ENCODE measurements at regions not wholly inside any gene's neighbourhood (a gene's known extent, or its start where the extent isn't known, plus 50 kb on each side); places are given as distances from the start of the nearest gene placed in this dataset.

DNA sequence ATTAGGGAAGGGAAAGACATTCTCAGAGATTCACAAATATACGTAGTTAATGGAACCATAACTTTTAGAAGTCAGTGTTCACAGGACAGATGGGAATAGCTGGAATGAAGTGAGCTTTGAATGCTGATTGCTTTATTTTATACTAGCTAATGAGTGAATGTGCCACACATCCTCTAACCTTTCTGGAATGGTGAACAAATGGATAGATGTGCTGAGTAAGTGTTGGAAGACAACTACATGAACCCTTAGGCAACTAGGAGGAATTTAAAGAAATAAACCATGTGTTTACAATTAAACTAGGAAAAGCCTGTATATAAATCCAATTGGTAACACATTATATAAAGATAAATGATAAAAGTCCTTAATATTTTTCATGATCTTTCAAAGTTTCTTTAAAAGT lies 91.6 kb upstream of the LIMCH1 start:
- intact Hi-C loops (cut with micrococcal nuclease; ENCODE audit: unreplicated experiment), result no loop called here
- Mint-ChIP-seq H3K36me3 (ENCODE audit: insufficient read depth, unreplicated experiment) (peaks cover 4% of the 10 kb centered on the region), H3K4me1 (ENCODE audit: low read depth, unreplicated experiment) (peaks cover 20% of the 10 kb centered on the region), H3K27me3 (ENCODE audit: unreplicated experiment) (no peaks in the 10 kb centered on the region), H3K4me3 (ENCODE audit: low read depth, unreplicated experiment) (no peak overlapping the region), H3K27ac (ENCODE audit: unreplicated experiment) (no peak overlapping the region), H3K9me3 (ENCODE audit: low read depth, unreplicated experiment) (peaks cover 5% of the 10 kb centered on the region)
- BruUV-seq (replicated peaks), result no TSS peak
- CTCF ChIA-PET, result no interaction called here
- no peak for DNase-seq
- TF ChIP-seq, protein P1, sequence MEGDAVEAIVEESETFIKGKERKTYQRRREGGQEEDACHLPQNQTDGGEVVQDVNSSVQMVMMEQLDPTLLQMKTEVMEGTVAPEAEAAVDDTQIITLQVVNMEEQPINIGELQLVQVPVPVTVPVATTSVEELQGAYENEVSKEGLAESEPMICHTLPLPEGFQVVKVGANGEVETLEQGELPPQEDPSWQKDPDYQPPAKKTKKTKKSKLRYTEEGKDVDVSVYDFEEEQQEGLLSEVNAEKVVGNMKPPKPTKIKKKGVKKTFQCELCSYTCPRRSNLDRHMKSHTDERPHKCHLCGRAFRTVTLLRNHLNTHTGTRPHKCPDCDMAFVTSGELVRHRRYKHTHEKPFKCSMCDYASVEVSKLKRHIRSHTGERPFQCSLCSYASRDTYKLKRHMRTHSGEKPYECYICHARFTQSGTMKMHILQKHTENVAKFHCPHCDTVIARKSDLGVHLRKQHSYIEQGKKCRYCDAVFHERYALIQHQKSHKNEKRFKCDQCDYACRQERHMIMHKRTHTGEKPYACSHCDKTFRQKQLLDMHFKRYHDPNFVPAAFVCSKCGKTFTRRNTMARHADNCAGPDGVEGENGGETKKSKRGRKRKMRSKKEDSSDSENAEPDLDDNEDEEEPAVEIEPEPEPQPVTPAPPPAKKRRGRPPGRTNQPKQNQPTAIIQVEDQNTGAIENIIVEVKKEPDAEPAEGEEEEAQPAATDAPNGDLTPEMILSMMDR (IDR thresholded peaks at IDR 0.05; ENCODE audit: unreplicated experiment), result no peak

DNA sequence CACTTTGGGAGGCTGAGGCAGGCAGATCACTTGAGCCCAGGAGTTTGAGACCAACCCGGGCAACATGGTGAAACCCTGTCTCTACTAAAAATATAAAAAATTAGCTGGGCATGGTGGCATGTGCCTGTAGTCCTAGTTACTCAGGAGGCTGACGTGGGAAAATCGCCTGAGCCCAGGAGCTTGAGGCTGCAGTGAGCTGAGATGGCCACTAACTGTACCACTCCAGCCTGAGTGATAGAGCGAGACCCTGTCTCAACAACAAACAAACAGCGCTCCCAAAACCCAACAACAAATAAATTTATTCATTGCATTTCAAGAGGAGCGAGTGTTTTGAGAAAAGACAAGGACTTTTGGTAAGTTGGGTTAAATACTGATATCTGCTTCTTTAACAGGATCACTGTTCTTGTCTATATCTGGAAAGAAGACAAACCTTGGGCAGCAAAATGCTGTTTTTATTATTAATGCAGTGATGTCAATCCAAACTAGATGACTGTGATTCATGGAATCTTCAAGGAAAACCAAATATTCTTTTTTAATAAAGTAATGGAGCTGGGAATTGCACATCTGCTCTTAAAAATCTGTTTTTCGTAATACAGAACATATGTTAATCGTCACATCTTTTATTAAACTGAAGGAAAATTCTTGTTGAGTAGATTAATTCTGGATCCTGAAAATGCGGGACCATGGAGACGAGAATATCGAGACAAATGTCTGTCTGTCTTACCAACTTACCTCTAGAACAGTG lies 90.8 kb upstream of the LIMCH1 start:
- no TSS peak for BruUV-seq (replicated peaks)
- no peak for DNase-seq
- Mint-ChIP-seq H3K4me3 (ENCODE audit: low read depth, unreplicated experiment) (no peak overlapping the region), H3K27me3 (ENCODE audit: unreplicated experiment) (no peaks in the 10 kb centered on the region), H3K9me3 (ENCODE audit: low read depth, unreplicated experiment) (peaks cover 5% of the 10 kb centered on the region), H3K36me3 (ENCODE audit: insufficient read depth, unreplicated experiment) (peaks cover 4% of the 10 kb centered on the region), H3K27ac (ENCODE audit: unreplicated experiment) (no peak overlapping the region), H3K4me1 (ENCODE audit: low read depth, unreplicated experiment) (peaks cover 28% of the 10 kb centered on the region)
- intact Hi-C loops (cut with micrococcal nuclease; ENCODE audit: unreplicated experiment), result no loop called here
- CTCF ChIA-PET, result no interaction called here
- TF ChIP-seq, protein P1 (IDR thresholded peaks at IDR 0.05; ENCODE audit: unreplicated experiment), result no peak

DNA sequence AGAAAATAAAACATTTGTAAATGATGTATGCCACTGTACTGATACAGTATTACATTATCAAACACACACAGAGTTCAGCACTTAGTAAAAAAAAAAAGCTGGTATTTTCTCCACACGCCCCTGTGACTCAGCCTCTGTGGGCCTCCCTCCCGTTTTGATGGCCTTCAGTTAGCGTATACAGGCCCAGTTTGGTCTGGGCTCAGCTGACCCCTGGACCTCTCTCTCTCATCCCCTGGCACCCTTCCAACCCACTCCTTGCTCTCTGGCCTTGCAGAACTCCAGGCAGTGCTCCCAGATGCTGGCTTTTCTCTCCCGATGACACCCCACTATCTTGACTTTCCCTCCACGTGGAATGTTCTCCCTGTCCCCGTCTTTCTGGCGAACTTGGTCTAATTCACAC lies 89.0 kb upstream of the LIMCH1 start:
- Mint-ChIP-seq H3K4me3 (ENCODE audit: low read depth, unreplicated experiment) (no peak overlapping the region), H3K27me3 (ENCODE audit: unreplicated experiment) (no peaks in the 10 kb centered on the region), H3K9me3 (ENCODE audit: low read depth, unreplicated experiment) (peaks cover 5% of the 10 kb centered on the region), H3K4me1 (ENCODE audit: low read depth, unreplicated experiment) (peaks cover 33% of the 10 kb centered on the region), H3K36me3 (ENCODE audit: insufficient read depth, unreplicated experiment) (peaks cover 4% of the 10 kb centered on the region), H3K27ac (ENCODE audit: unreplicated experiment) (no peak overlapping the region)
- TF ChIP-seq, protein P1 (IDR thresholded peaks at IDR 0.05; ENCODE audit: unreplicated experiment), result no peak
- CTCF ChIA-PET, result no interaction called here
- BruUV-seq (replicated peaks), result no TSS peak
- DNase-seq, result no peak
- intact Hi-C loops (cut with micrococcal nuclease; ENCODE audit: unreplicated experiment), result no loop called here

DNA sequence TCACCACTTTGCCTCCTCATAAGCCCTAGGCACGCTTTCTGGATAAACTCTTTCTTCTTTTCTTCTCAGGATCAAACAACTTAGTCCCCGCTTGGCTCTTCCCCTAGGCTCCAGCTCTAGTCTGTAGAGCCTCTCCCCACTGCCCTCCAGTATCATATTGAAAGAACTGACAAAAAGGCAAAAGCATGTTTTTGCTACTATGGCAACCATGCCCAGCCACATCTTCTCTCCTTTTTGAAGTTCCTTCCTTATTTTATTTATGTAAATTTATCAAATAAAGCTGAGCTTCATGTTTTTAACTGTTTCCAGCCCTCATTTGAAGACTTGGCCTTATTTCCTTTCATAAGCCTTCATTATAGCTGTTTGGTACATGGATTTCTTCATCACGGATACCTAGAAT lies 86.0 kb upstream of the LIMCH1 start:
- Mint-ChIP-seq H3K9me3 (ENCODE audit: low read depth, unreplicated experiment) (peaks cover 5% of the 10 kb centered on the region), H3K4me1 (ENCODE audit: low read depth, unreplicated experiment) (peaks cover 42% of the 10 kb centered on the region), H3K36me3 (ENCODE audit: insufficient read depth, unreplicated experiment) (peaks cover 4% of the 10 kb centered on the region), H3K27me3 (ENCODE audit: unreplicated experiment) (no peaks in the 10 kb centered on the region), H3K27ac (ENCODE audit: unreplicated experiment) (no peak overlapping the region), H3K4me3 (ENCODE audit: low read depth, unreplicated experiment) (no peak overlapping the region)
- no peak for DNase-seq
- no TSS peak for BruUV-seq (replicated peaks)
- CTCF ChIA-PET, result interaction anchor here (0.6 to 1.1 kb wide), 2 partner anchors 9 to 165 kb away, joined by 4 to 7 read pairs; no protein-coding TSS in a partner anchor
- intact Hi-C loops (cut with micrococcal nuclease; ENCODE audit: unreplicated experiment), result no loop called here
- TF ChIP-seq, protein P1 (IDR thresholded peaks at IDR 0.05; ENCODE audit: unreplicated experiment), result no peak
